GM23248 (cell line): ENCODE measurements at regions not wholly inside any gene's neighbourhood (a gene's known extent, or its start where the extent isn't known, plus 50 kb on each side); places are given as distances from the start of the nearest gene placed in this dataset.

Source experiments
- EZH2 ChIP-seq: fragments of 200-600 bp; sonication (generic); IDR thresholded peaks from 2 replicates; pipeline ENCODE4 v1.6.1; 2018; ENCODE audit warnings: antibody characterized with exemption, mild to moderate bottlenecking; ENCODE audit not compliant: insufficient read depth, poor library complexity, severe bottlenecking
- EZH2phosphoT487 ChIP-seq: fragments of 200-600 bp; sonication (generic); IDR thresholded peaks from 2 replicates; pipeline ENCODE4 v1.6.1; 2018; ENCODE audit warnings: antibody characterized with exemption, moderate library complexity, mild to moderate bottlenecking, low read depth; ENCODE audit not compliant: insufficient read depth

DNA sequence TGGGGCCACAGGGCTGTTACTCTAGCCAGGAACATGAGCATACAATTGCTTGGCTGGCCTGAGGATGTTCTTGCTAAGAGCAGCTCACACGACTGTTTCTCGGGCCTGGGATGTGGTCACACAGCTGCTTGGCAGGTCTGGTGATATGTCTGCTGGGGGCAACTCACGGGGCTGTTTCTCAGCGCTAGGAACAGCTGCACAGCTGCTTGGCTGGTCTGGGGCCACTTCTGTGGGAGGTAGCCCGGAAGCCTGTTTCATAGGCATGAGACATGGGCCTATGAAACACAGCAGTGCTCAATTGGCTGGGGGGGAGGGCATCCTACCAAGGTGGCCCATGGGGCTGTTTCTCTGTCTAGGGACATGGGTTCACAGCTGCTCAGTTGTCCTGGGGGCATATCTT lies 73.4 kb upstream of the DDHD1 start:
- no peak for TF ChIP-seq EZH2
- no peak for TF ChIP-seq EZH2phosphoT487
